ENCODE measurements at regions not wholly inside any gene's neighbourhood (a gene's known extent, or its start where the extent isn't known, plus 50 kb on each side); places are given as distances from the start of the nearest gene placed in this dataset.

DNA sequence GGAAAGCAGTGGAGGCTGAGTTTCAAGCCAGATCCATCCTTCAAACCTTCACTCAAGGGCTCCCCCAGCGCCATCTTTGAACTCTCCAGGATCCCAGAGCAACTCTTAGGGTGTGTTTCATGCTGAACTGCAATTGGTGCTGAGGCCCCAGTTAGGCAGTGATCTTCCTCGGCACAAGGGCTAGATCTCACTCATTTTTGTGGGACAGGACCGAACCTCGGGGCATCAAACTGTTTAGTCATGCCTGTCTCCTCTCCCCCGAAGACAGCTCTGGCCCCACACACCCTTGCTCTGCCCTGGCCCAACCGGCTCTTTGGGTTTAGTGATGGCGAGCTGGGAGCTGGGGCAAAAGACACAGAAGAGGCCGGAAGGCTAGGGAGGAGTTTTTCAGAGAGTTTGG, 115.1 kb downstream of the NUFIP1 start:
- Histone ChIP-seq H3K56ac (ENCODE audit: low read length) (no peak overlapping the region), H3K4me2 (ENCODE audit: low read length) (no peak overlapping the region), H3K27ac (ENCODE audit: low read depth, low read length) (no peak overlapping the region), H2AK5ac (ENCODE audit: low read length) (no peak overlapping the region), H3K23ac (ENCODE audit: low read length) (no peak overlapping the region), H3K79me1 (ENCODE audit: low read length) (no peaks in the 10 kb centered on the region), H2BK120ac (ENCODE audit: low read depth, low read length) (no peak overlapping the region), H3K27me3 (ENCODE audit: insufficient read depth, low read length, poor library complexity) (no peaks in the 10 kb centered on the region), H3K36me3 (ENCODE audit: control insufficient read depth, insufficient read depth, low read length) (no peaks in the 10 kb centered on the region), H4K8ac (ENCODE audit: low read depth, low read length) (no peak overlapping the region), H3K4me1 (ENCODE audit: control insufficient read depth, low read depth, low read length) (no peaks in the 10 kb centered on the region), H2BK15ac (replicated peaks; ENCODE audit: low read depth) (no peak overlapping the region), H3K18ac (ENCODE audit: low read length) (no peak overlapping the region), H3K4me3 (ENCODE audit: low read length) (no peak overlapping the region), H3K79me2 (ENCODE audit: control insufficient read depth, insufficient read depth, low read length) (no peaks in the 10 kb centered on the region), H4K5ac (ENCODE audit: low read length) (no peak overlapping the region), H2BK5ac (ENCODE audit: low read length) (no peak overlapping the region), H3K9ac (ENCODE audit: low read length) (no peak overlapping the region), H3K4ac (ENCODE audit: low read depth, low read length) (no peak overlapping the region)
- no CpG with 5 or more reads among the region's 8 CpGs for WGBS (ENCODE audit: extremely low coverage, insufficient coverage, low lambda C conversion rate)
- no peak for DNase-seq

DNA sequence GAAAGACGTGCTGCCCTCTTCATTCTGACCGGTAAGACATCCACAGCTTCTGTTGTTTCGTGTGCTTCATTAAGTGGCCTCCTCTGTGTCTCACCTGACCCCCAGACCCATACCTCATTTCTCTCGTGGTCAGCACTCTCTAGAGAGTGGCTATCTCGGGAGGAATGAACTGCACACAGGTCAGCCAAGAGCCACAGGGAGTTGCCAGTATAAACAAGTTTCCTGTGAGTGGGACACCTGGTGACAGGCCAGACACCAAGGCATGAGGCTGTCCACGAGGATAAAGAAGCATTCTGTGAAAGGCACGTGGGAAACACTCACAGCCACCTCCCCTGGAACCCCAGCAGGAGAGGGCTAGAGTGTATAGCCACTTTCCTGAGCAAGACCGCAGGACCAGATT, 115.8 kb downstream of the NUFIP1 start:
- Histone ChIP-seq H3K23ac (ENCODE audit: low read length) (no peak overlapping the region), H4K8ac (ENCODE audit: low read depth, low read length) (no peak overlapping the region), H2BK15ac (replicated peaks; ENCODE audit: low read depth) (no peak overlapping the region), H3K56ac (ENCODE audit: low read length) (no peak overlapping the region), H2AK5ac (ENCODE audit: low read length) (no peak overlapping the region), H2BK5ac (ENCODE audit: low read length) (no peak overlapping the region), H3K4me1 (ENCODE audit: control insufficient read depth, low read depth, low read length) (no peaks in the 10 kb centered on the region), H3K4me3 (ENCODE audit: low read length) (no peak overlapping the region), H3K27me3 (ENCODE audit: insufficient read depth, low read length, poor library complexity) (no peaks in the 10 kb centered on the region), H3K79me1 (ENCODE audit: low read length) (no peaks in the 10 kb centered on the region), H2BK120ac (ENCODE audit: low read depth, low read length) (no peak overlapping the region), H3K27ac (ENCODE audit: low read depth, low read length) (no peak overlapping the region), H3K36me3 (ENCODE audit: control insufficient read depth, insufficient read depth, low read length) (no peaks in the 10 kb centered on the region), H4K5ac (ENCODE audit: low read length) (no peak overlapping the region), H3K9ac (ENCODE audit: low read length) (no peak overlapping the region), H3K18ac (ENCODE audit: low read length) (no peak overlapping the region), H3K79me2 (ENCODE audit: control insufficient read depth, insufficient read depth, low read length) (no peaks in the 10 kb centered on the region), H3K4me2 (ENCODE audit: low read length) (no peak overlapping the region), H3K4ac (ENCODE audit: low read depth, low read length) (no peak overlapping the region)
- no CpG with 5 or more reads among the region's 8 CpGs for WGBS (ENCODE audit: extremely low coverage, insufficient coverage, low lambda C conversion rate)
- DNase-seq, result no peak

DNA sequence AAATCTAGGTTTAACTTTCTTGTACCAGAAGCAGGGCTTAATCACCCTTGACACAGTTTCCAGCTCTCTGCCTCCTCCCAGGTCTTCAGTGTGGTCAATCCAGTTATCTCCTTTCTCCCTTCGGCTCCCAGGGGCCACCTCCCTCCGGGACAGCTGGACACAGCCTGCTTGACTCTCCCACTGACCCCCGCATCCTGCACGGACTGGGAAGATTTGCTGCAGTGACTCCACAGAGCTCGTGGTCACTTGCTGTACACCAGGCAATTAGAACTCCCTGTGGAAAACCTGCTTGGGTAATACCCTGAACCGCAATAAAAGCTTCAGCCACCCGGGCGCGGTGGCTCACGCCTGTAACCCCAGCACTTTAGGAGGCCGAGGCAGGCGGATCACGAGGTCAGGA, 116.5 kb downstream of the NUFIP1 start:
- Histone ChIP-seq H3K36me3 (ENCODE audit: control insufficient read depth, insufficient read depth, low read length) (no peaks in the 10 kb centered on the region), H2BK15ac (replicated peaks; ENCODE audit: low read depth) (no peak overlapping the region), H3K27me3 (ENCODE audit: insufficient read depth, low read length, poor library complexity) (no peaks in the 10 kb centered on the region), H3K79me2 (ENCODE audit: control insufficient read depth, insufficient read depth, low read length) (no peaks in the 10 kb centered on the region), H3K4me3 (ENCODE audit: low read length) (no peak overlapping the region), H2AK5ac (ENCODE audit: low read length) (no peak overlapping the region), H3K4me1 (ENCODE audit: control insufficient read depth, low read depth, low read length) (no peaks in the 10 kb centered on the region), H3K23ac (ENCODE audit: low read length) (no peak overlapping the region), H4K5ac (ENCODE audit: low read length) (no peak overlapping the region), H3K9ac (ENCODE audit: low read length) (no peak overlapping the region), H3K79me1 (ENCODE audit: low read length) (no peaks in the 10 kb centered on the region), H2BK5ac (ENCODE audit: low read length) (no peak overlapping the region), H3K4ac (ENCODE audit: low read depth, low read length) (no peak overlapping the region), H3K27ac (ENCODE audit: low read depth, low read length) (no peak overlapping the region), H4K8ac (ENCODE audit: low read depth, low read length) (no peak overlapping the region), H3K56ac (ENCODE audit: low read length) (no peak overlapping the region), H2BK120ac (ENCODE audit: low read depth, low read length) (no peak overlapping the region), H3K18ac (ENCODE audit: low read length) (no peak overlapping the region), H3K4me2 (ENCODE audit: low read length) (no peak overlapping the region)
- no CpG with 5 or more reads among the region's 13 CpGs for WGBS (ENCODE audit: extremely low coverage, insufficient coverage, low lambda C conversion rate)
- DNase-seq, result no peak

DNA sequence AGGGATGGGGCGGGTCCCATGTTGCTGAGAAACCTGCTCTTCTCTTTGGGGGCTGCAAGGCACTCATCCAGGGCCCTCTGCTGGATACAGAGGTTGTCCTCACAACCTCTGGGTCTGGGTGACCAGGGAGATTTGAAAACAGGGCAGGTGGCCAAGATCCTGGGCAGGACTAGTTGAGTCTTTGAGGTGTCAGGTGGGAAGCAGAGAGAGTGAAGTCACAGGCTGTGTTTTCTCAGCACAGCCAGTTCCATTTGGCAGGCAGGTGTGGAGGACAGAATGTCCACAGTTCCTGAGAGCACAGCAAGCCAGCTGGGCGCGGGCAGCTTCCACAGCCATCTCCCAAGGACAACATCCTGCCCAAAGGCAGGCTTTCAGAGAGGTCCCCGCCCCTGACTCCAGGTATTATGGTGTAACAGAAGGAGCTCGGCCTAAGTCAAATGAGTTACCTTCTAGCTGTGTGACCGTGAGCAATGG, 118.8 kb downstream of the NUFIP1 start:
- H4K8ac ChIP-seq (ENCODE audit: low read depth, low read length), result no peak overlapping the region
- no peak for DNase-seq
- H3K27ac ChIP-seq (ENCODE audit: low read depth, low read length), result no peak overlapping the region
- no peaks in the 10 kb centered on the region for H3K4me1 ChIP-seq (ENCODE audit: control insufficient read depth, low read depth, low read length)
- H3K79me2 ChIP-seq (ENCODE audit: control insufficient read depth, insufficient read depth, low read length), result no peaks in the 10 kb centered on the region
- no peak overlapping the region for H3K4me3 ChIP-seq (ENCODE audit: low read length)
- no peak overlapping the region for H3K4ac ChIP-seq (ENCODE audit: low read depth, low read length)
- no peak overlapping the region for H3K4me2 ChIP-seq (ENCODE audit: low read length)
- H2BK120ac ChIP-seq (ENCODE audit: low read depth, low read length), result no peak overlapping the region
- H3K27me3 ChIP-seq (ENCODE audit: insufficient read depth, low read length, poor library complexity), result no peaks in the 10 kb centered on the region
- no peak overlapping the region for H2BK15ac ChIP-seq (replicated peaks; ENCODE audit: low read depth)
- no peak overlapping the region for H3K18ac ChIP-seq (ENCODE audit: low read length)
- no peak overlapping the region for H2AK5ac ChIP-seq (ENCODE audit: low read length)
- H3K36me3 ChIP-seq (ENCODE audit: control insufficient read depth, insufficient read depth, low read length), result no peaks in the 10 kb centered on the region
- no peak overlapping the region for H3K56ac ChIP-seq (ENCODE audit: low read length)
- no peak overlapping the region for H4K5ac ChIP-seq (ENCODE audit: low read length)
- no peaks in the 10 kb centered on the region for H3K79me1 ChIP-seq (ENCODE audit: low read length)
- H3K9ac ChIP-seq (ENCODE audit: low read length), result no peak overlapping the region
- no peak overlapping the region for H3K23ac ChIP-seq (ENCODE audit: low read length)
- no CpG with 5 or more reads among the region's 6 CpGs for WGBS (ENCODE audit: extremely low coverage, insufficient coverage, low lambda C conversion rate)
- no peak overlapping the region for H2BK5ac ChIP-seq (ENCODE audit: low read length)

DNA sequence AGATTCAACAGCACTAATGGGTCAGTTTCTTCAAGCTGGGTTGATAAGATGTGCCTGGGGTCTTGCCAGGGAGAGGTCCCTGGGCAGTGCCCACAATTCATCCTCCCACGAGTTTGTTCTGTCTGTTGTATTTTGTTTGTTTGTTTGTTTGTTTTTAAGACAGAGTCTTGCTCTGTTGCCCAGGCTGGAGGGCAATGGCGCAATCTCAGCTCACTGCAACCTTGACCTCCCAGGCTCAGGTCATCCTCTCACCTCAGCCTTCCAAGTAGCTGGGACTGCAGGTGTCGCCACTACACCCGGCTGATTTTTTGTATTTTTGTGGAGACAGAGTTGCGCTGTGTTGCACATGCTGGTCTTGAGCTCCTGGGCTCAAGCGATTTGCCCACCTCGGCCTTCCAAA, 120.1 kb downstream of the NUFIP1 start:
- no CpG with 5 or more reads among the region's 7 CpGs for WGBS (ENCODE audit: extremely low coverage, insufficient coverage, low lambda C conversion rate)
- Histone ChIP-seq H3K79me2 (ENCODE audit: control insufficient read depth, insufficient read depth, low read length) (no peaks in the 10 kb centered on the region), H2BK120ac (ENCODE audit: low read depth, low read length) (no peak overlapping the region), H4K5ac (ENCODE audit: low read length) (no peak overlapping the region), H3K27ac (ENCODE audit: low read depth, low read length) (no peak overlapping the region), H3K27me3 (ENCODE audit: insufficient read depth, low read length, poor library complexity) (no peaks in the 10 kb centered on the region), H3K18ac (ENCODE audit: low read length) (no peak overlapping the region), H2AK5ac (ENCODE audit: low read length) (no peak overlapping the region), H3K4me1 (ENCODE audit: control insufficient read depth, low read depth, low read length) (no peaks in the 10 kb centered on the region), H3K4ac (ENCODE audit: low read depth, low read length) (no peak overlapping the region), H3K23ac (ENCODE audit: low read length) (no peak overlapping the region), H3K9ac (ENCODE audit: low read length) (no peak overlapping the region), H4K8ac (ENCODE audit: low read depth, low read length) (no peak overlapping the region), H3K56ac (ENCODE audit: low read length) (no peak overlapping the region), H3K4me2 (ENCODE audit: low read length) (no peak overlapping the region), H2BK5ac (ENCODE audit: low read length) (no peak overlapping the region), H3K4me3 (ENCODE audit: low read length) (no peak overlapping the region), H2BK15ac (replicated peaks; ENCODE audit: low read depth) (no peak overlapping the region), H3K79me1 (ENCODE audit: low read length) (no peaks in the 10 kb centered on the region), H3K36me3 (ENCODE audit: control insufficient read depth, insufficient read depth, low read length) (no peaks in the 10 kb centered on the region)
- DNase-seq, result no peak

DNA sequence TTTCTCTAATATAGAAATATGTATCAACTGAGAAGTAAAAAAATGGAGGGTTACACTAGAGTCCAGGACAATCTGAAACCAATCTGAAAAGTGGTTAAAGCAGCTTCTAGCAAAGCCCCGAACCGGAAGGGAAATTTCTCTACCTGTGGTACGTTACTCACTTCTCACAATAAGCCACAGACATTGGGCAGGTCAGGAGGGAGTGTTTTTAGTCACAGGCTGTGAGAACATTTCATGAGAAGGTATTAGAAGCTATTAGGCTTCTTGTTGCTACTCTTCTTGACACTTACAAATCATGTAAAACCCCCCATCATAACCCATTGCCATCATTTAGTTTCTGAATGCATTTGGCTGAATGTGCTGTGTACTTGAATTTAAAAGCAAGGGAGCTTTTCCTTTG, 120.9 kb downstream of the NUFIP1 start:
- no peaks in the 10 kb centered on the region for H3K79me2 ChIP-seq (ENCODE audit: control insufficient read depth, insufficient read depth, low read length)
- no peak overlapping the region for H2AK5ac ChIP-seq (ENCODE audit: low read length)
- H3K27ac ChIP-seq (ENCODE audit: low read depth, low read length), result no peak overlapping the region
- H3K4me2 ChIP-seq (ENCODE audit: low read length), result no peak overlapping the region
- H2BK15ac ChIP-seq (replicated peaks; ENCODE audit: low read depth), result no peak overlapping the region
- H3K27me3 ChIP-seq (ENCODE audit: insufficient read depth, low read length, poor library complexity), result no peaks in the 10 kb centered on the region
- H3K4me3 ChIP-seq (ENCODE audit: low read length), result no peak overlapping the region
- H2BK120ac ChIP-seq (ENCODE audit: low read depth, low read length), result no peak overlapping the region
- no peaks in the 10 kb centered on the region for H3K4me1 ChIP-seq (ENCODE audit: control insufficient read depth, low read depth, low read length)
- WGBS (ENCODE audit: extremely low coverage, insufficient coverage, low lambda C conversion rate), result no CpG with 5 or more reads among the region's 3 CpGs
- H2BK5ac ChIP-seq (ENCODE audit: low read length), result no peak overlapping the region
- no peaks in the 10 kb centered on the region for H3K36me3 ChIP-seq (ENCODE audit: control insufficient read depth, insufficient read depth, low read length)
- H3K9ac ChIP-seq (ENCODE audit: low read length), result no peak overlapping the region
- no peak overlapping the region for H3K23ac ChIP-seq (ENCODE audit: low read length)
- no peak overlapping the region for H3K18ac ChIP-seq (ENCODE audit: low read length)
- H3K79me1 ChIP-seq (ENCODE audit: low read length), result no peaks in the 10 kb centered on the region
- H4K5ac ChIP-seq (ENCODE audit: low read length), result no peak overlapping the region
- H3K4ac ChIP-seq (ENCODE audit: low read depth, low read length), result no peak overlapping the region
- DNase-seq, result no peak
- no peak overlapping the region for H3K56ac ChIP-seq (ENCODE audit: low read length)
- H4K8ac ChIP-seq (ENCODE audit: low read depth, low read length), result no peak overlapping the region
